ENCODE measurements at regions not wholly inside any gene's neighbourhood (a gene's known extent, or its start where the extent isn't known, plus 50 kb on each side); places are given as distances from the start of the nearest gene placed in this dataset.

DNA sequence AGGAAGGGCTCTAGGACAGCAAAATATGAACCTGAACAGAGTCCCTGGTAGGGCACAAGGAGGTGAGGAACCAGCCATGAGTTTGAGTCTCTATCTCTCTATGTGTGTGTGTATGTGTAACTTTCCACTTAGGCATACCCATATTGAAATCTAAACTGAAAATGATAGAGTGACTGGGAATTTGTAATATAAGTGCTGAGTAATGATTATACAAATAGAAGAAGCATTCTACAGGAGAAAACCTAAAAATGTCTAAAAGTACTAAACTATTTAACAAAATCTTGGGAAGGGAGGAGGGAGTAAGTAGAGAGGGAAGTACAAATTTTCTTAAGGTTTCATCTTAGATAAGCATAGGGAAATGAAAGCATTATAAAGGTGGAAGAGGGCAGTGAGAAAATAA lies 97.1 kb upstream of the ZC3H12C start:
- TF ChIP-seq RAD21 (IDR thresholded peaks at IDR 0.05; ENCODE audit: low read length) (no peak), TAF1 (IDR thresholded peaks at IDR 0.05; ENCODE audit: borderline replicate concordance, low read depth, low read length) (no peak), RCOR1 (IDR thresholded peaks at IDR 0.05; ENCODE audit: low read length) (no peak), EP300 (IDR thresholded peaks at IDR 0.05; ENCODE audit: borderline replicate concordance in 1 of 2, low read depth in 1 of 2, low read length in 1 of 2) (no peak), EZH2phosphoT487 (IDR thresholded peaks at IDR 0.05; ENCODE audit: borderline replicate concordance, low read depth) (no peak)
- TF ChIP-seq, protein P1, sequence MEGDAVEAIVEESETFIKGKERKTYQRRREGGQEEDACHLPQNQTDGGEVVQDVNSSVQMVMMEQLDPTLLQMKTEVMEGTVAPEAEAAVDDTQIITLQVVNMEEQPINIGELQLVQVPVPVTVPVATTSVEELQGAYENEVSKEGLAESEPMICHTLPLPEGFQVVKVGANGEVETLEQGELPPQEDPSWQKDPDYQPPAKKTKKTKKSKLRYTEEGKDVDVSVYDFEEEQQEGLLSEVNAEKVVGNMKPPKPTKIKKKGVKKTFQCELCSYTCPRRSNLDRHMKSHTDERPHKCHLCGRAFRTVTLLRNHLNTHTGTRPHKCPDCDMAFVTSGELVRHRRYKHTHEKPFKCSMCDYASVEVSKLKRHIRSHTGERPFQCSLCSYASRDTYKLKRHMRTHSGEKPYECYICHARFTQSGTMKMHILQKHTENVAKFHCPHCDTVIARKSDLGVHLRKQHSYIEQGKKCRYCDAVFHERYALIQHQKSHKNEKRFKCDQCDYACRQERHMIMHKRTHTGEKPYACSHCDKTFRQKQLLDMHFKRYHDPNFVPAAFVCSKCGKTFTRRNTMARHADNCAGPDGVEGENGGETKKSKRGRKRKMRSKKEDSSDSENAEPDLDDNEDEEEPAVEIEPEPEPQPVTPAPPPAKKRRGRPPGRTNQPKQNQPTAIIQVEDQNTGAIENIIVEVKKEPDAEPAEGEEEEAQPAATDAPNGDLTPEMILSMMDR (IDR thresholded peaks at IDR 0.05): no peak
- TF ChIP-seq, protein P2, sequence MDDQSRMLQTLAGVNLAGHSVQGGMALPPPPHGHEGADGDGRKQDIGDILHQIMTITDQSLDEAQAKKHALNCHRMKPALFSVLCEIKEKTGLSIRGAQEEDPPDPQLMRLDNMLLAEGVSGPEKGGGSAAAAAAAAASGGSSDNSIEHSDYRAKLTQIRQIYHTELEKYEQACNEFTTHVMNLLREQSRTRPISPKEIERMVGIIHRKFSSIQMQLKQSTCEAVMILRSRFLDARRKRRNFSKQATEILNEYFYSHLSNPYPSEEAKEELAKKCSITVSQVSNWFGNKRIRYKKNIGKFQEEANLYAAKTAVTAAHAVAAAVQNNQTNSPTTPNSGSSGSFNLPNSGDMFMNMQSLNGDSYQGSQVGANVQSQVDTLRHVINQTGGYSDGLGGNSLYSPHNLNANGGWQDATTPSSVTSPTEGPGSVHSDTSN (IDR thresholded peaks at IDR 0.05): no peak

Measured in SK-N-SH (cell line).